Sigmoid colon (tissue), 6 donors: ENCODE measurements at regions not wholly inside any gene's neighbourhood (a gene's known extent, or its start where the extent isn't known, plus 50 kb on each side); places are given as distances from the start of the nearest gene placed in this dataset.

Experiments used
- DNase-seq: peaks from one replicate; pipeline ENCODE4 v3.0.0-alpha.2; 2019
- H3K27ac ChIP-seq, 4 donors: fragments of 200-600 bp; sonication (generic); one replicate each; pipeline ENCODE4 v1.5.1; 2016 to 2019; ENCODE audit warnings: mild to moderate bottlenecking in 1 of 4
- H3K27me3 ChIP-seq, 3 donors: fragments of 200-600 bp; sonication (generic); one replicate each; pipeline ENCODE4 v1.5.1; 2019; ENCODE audit warnings: mild to moderate bottlenecking in 1 of 3
- H3K36me3 ChIP-seq, 4 donors: fragments of 200-600 bp; sonication (generic); one replicate each; pipeline ENCODE4 v1.5.1; 2016 to 2019
- H3K4me1 ChIP-seq, 4 donors: fragments of 200-600 bp; sonication (generic); one replicate each; pipeline ENCODE4 v1.5.1; 2017 to 2019
- H3K4me3 ChIP-seq, 4 donors: fragments of 200-600 bp; sonication (generic); one replicate each; pipeline ENCODE4 v1.5.1; 2017 to 2019; ENCODE audit warnings: mild to moderate bottlenecking in 2 of 4, moderate library complexity in 1 of 4
- H3K9me3 ChIP-seq, 4 donors: fragments of 200-600 bp in 3 of 4; sonication (generic) in 3 of 4; one replicate each; pipeline versions ENCODE4 v1.5.1 to v1.6.1; 2013 to 2019
- CTCF ChIP-seq, 4 experiments: fragments of 450-650 bp in 3 of 4; fragments of 200-600 bp in 1 of 4; IDR thresholded peaks; one replicate each; pipeline ENCODE4 v1.5.1; 2016 to 2019; ENCODE audit warnings: antibody characterized with exemption in 4 of 4, mild to moderate bottlenecking in 3 of 4, moderate library complexity in 2 of 4
- EP300 ChIP-seq, 4 donors: sonication (generic); formaldehyde crosslinking; IDR thresholded peaks; one replicate each; pipeline ENCODE4 v1.6.1; 2017; ENCODE audit warnings: antibody characterized with exemption in 4 of 4
- POLR2A ChIP-seq, 2 donors: fragments of 450-650 bp; IDR thresholded peaks; one replicate each; pipeline ENCODE4 v1.6.1; 2016; ENCODE audit warnings: antibody characterized with exemption in 2 of 2, mild to moderate bottlenecking in 2 of 2, moderate library complexity in 2 of 2
- POLR2AphosphoS5 ChIP-seq, 4 donors: sonication (generic); formaldehyde crosslinking; IDR thresholded peaks; one replicate each; pipeline ENCODE4 v1.6.1; 2017; ENCODE audit warnings: antibody characterized with exemption in 4 of 4
- WGBS, 2 donors: extraction: QIAGEN DNeasy Blood & Tissue Kit; methylation state at CpG; one replicate each; pipeline ENCODE4 v1.1.7; 2013; 5-methylcytosine and 5-hydroxymethylcytosine counted together
- intact Hi-C: fragments of 100-400 bp; cut with DNase I; formaldehyde crosslinking; loops from one replicate; pipeline ENCODE4 v1.15.1; 2023
- donor health status: healthy with polysubstance abuse.
- donor health status: healthy.

DNA sequence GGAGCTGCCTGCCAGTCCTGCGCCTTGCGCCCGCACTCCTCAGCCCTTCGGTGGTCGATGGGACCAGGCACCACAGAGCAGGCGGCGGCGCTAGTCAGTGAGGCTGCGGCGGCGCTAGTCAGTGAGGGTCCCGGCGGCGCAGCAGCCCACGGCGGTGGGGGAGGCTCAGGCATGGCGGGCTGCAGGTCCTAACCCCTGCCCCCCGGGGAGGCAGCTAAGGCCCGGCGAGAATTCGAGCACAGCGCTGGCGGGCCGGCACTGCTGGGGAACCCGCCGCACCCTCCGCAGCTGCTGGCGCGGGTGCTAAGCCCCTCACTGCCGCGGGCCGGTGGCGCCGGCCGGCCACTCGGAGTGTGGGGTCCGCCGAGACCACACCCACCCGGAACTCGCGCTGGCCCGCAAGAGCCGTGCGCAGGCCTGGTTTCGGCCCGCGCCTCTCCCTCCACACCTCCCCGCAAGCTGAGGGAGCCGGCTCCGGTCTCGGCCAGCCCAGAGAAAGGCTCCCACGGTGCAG is 867.4 kb downstream of the DSC3 start:
- Histone ChIP-seq H3K27me3 (no peaks in the 10 kb centered on the region), H3K9me3 (no peaks in the 10 kb centered on the region), H3K36me3 (no peaks in the 10 kb centered on the region), H3K4me1 (no peaks in the 10 kb centered on the region), H3K27ac (no peak overlapping the region), H3K4me3 (no peak overlapping the region)
- 97 to 98% methylated on average over 52 of the region's 52 CpGs for WGBS, 2 donors
- TF ChIP-seq CTCF (IDR thresholded peaks at IDR 0.05) (no peak), POLR2A (IDR thresholded peaks at IDR 0.05) (no peak), POLR2AphosphoS5 (IDR thresholded peaks at IDR 0.05) (no peak), EP300 (IDR thresholded peaks at IDR 0.05) (no peak)
- no peak for DNase-seq
- intact Hi-C loops, result no loop called here

DNA sequence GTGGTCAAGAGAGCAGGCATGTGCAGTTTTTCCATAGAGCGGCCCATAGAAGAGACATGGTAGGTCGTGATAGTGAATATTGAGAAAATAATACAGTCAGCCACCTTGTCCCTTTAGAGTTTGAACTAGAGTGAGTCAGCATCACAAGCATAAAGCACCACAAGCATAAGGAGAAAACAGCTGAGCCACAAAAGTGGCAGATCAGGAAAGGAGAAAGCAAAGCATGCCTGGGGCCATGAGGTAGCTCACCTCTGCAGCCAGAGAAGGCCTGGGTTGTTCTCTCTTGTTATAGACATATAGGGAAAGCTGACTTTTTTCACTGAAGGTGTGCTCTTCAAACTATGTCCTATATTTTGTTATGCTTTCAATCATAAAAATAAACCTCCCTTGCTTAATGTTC is 879.0 kb downstream of the DSC3 start:
- Histone ChIP-seq H3K4me1 (no peaks in the 10 kb centered on the region), H3K9me3 (no peaks in the 10 kb centered on the region), H3K27me3 (no peaks in the 10 kb centered on the region), H3K4me3 (no peak overlapping the region), H3K36me3 (no peaks in the 10 kb centered on the region), H3K27ac (no peak overlapping the region)
- intact Hi-C loops, result no loop called here
- no peak for TF ChIP-seq EP300 (IDR thresholded peaks at IDR 0.05)
- no peak for TF ChIP-seq POLR2A (IDR thresholded peaks at IDR 0.05)
- no peak for TF ChIP-seq CTCF (IDR thresholded peaks at IDR 0.05)
- no peak for TF ChIP-seq POLR2AphosphoS5 (IDR thresholded peaks at IDR 0.05)
- DNase-seq, result no peak
- 78 to 94% methylated on average over 2 of the region's 2 CpGs for WGBS, 2 donors

- no peaks in the 10 kb centered on the region for H3K9me3 ChIP-seq
- H3K27ac ChIP-seq, result no peak overlapping the region
- no peak for TF ChIP-seq EP300 (IDR thresholded peaks at IDR 0.05)
- no peak for TF ChIP-seq CTCF (IDR thresholded peaks at IDR 0.05)
- TF ChIP-seq POLR2AphosphoS5 (IDR thresholded peaks at IDR 0.05), result no peak
- TF ChIP-seq POLR2A (IDR thresholded peaks at IDR 0.05), result no peak
- H3K4me1 ChIP-seq, result no peaks in the 10 kb centered on the region
- no peak for DNase-seq
- no peaks in the 10 kb centered on the region for H3K36me3 ChIP-seq
- no peaks in the 10 kb centered on the region for H3K27me3 ChIP-seq
- no peak overlapping the region for H3K4me3 ChIP-seq
- intact Hi-C loops, result no loop called here
These were observed 882.4 kb downstream of the DSC3 start for GRCh38 chr18:30160124-30160523.

DNA sequence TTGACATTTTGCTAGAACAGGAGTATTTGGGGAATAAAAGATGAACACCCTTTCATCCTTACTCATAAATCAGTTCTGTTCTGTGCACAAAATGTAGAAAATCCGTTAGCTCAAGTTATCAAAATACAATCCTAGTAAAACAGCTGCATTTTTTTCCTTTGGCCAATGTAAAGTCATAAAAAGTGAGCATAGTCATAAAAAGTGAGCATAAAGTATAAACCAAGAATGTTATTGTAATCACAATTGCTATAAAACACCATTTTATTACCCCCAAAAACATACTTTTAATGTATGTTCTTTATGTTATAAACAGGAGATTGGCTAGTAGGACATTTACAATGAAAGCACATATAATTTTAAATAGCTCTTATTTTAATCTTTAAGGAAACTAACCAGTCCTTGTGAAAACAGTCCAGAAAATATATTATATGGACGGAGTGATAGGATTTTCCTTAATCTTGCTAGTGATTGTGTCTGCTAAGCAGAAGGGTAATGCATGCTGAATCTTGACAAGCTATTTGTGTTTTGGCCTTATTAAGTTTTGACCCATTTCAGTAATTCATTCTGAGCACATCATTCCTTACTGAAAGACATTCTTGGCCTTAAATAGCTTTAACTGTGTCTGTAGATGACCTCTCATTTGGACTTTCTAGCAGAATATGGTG is 891.8 kb downstream of the DSC3 start:
- no peaks in the 10 kb centered on the region for H3K4me1 ChIP-seq

More for the DNA sequence above, 891.8 kb downstream of the DSC3 start:
- intact Hi-C loops, result no loop called here
- 10 to 37% methylated on average over 2 of the region's 2 CpGs for WGBS, 2 donors
- DNase-seq, result no peak
- Histone ChIP-seq H3K4me3 (no peak overlapping the region), H3K9me3 (no peaks in the 10 kb centered on the region), H3K27ac (no peak overlapping the region), H3K27me3 (no peaks in the 10 kb centered on the region), H3K36me3 (no peaks in the 10 kb centered on the region)
- TF ChIP-seq POLR2AphosphoS5 (IDR thresholded peaks at IDR 0.05) (no peak), POLR2A (IDR thresholded peaks at IDR 0.05) (no peak), EP300 (IDR thresholded peaks at IDR 0.05) (no peak), CTCF (IDR thresholded peaks at IDR 0.05) (no peak)
